GM19438 (cell line): ENCODE measurements at regions not wholly inside any gene's neighbourhood (a gene's known extent, or its start where the extent isn't known, plus 50 kb on each side); places are given as distances from the start of the nearest gene placed in this dataset.
"Not testable (repeated sequence)": the region's sequence is repeated elsewhere in the genome, so short reads cannot be mapped to it uniquely, and the experiment has no call there.

Experiments
- ATAC-seq: cut with Tn5 transposase; IDR thresholded peaks from one replicate; pipeline ENCODE4 v1.9.1; 2021; ENCODE audit warnings: low read depth; ENCODE audit not compliant: unreplicated experiment

- ATAC-seq, result no peak
Observed at GRCh38 chr7:23931633-23932032, 221.6 kb downstream of the STK31 start.

GRCh38 chr7:23938215-23938614 is 228.2 kb downstream of the STK31 start:
- no peak for ATAC-seq

GRCh38 chr7:23938937-23939552 is 229.0 kb downstream of the STK31 start:
- no peak for ATAC-seq

DNA sequence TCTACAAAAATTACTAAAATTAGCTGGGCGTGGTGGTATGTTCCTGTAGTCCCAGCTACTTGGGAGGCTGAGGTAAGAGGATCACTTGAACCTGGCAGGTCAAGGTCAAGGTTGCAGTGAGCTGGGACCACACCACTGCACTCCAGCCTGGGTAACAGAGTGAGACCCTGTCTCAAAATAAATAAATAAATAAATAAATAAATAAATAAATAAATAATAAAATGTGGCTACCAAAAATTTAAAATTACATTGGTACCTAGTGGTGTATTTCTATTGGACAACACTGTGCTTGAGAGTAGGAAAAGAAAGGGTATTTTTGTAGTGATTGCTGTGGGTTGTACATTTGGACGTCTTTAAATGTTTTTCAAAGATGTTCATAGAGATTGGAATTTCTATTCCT is 229.7 kb downstream of the STK31 start:
- not testable (repeated sequence) for ATAC-seq

DNA sequence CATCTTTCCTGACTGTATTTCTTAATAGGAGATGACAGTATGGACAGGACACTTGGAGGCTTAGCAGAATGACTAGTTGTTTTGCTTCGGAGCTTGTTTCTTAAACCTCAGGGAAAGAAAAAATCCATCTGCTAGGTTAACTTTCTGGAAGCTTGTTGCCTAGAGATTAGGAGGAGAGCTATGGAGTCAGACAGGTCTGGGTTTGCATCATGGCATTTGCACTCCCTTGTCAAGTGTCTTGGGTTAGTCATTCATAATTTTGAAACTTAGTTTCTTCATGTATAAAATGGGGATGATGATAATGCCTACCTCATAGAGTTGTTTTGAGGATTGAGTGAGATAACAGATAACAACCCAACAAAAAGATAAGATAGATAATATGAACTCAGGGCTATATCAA is 231.5 kb downstream of the STK31 start:
- ATAC-seq, result no peak

DNA sequence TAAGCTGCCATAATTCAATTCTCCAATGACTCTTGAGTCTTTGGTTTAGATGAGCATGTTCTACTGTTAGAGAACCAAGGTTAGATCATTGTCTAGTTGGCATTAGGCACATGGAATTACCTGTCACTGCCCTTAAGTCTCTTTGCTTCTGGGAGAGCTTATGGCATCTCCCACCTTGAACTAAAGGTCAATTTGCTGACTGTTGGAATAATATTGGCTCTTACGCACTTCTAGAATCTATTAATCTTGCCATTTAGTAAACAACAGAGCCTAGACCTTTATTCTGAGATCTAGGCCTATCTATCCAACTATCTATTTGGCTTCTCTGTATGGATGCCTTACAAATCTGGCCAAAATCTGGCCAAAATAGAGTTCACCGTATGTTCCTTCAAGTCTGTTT is 232.0 kb downstream of the STK31 start:
- no peak for ATAC-seq

DNA sequence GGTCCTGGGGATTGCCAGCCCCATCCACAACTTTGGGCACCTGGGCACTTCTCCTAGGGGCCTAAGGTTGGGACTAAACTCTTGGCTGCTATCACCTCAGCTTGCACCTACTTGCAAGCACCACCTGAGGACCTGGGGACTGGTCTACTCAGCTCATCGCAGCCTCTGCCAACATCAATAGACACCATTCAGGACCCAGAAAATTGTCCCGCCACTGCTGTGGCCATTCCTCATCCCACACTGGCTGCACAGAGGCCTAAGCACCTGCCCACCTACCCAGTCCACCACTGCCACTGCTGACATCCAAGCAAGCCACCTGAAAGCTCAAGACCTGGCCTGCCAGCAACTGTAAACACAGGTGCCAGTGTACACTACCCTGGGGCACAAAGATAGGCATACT is 234.1 kb downstream of the STK31 start:
- ATAC-seq, result no peak

GRCh38 chr7:23945472-23945871 is 235.5 kb downstream of the STK31 start:
- no peak for ATAC-seq

DNA sequence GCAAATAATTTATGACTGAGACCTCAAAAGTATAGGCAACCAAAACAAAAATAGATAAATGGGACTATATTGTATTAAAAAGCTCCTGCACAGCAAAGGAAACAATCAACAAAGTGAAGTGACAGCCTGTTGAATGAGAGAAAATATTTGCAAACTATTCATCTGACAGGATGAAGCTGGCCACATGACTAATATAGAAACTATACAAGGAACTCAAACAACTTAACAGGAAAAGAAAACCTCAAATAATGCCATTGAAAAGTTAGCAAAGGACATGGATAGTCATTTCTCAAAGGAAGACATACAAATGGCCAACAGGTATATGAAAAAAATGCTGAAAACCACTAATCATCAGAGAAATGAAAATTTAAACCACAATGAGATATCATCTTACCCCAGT is 245.1 kb downstream of the STK31 start:
- ATAC-seq, result no peak

DNA sequence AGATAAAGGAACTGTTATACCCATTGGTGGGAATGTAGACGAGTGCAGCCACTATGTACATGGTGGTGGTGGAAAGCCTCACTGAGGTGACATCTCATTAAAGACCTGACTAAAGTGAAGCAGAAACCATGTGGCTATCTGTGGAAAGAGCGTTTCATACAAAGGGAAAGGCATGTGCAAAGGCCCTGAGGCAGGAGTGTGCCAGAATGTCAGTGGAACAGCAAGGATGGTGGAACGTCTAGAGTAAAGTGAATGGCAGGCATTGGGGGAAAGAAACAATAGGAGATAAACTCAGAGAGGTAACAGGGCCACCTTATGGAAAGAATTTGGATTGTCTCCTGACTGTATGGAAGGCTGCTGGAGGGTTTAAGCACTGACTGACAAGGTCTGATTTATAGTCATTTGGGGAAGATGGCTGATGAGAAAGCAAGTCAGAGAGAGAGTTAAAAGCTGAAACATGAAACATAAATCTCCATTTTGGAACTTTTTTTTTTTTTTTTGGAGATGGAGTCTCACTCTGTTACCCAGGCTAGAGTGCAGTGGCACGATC is 245.7 kb downstream of the STK31 start:
- no peak for ATAC-seq

GRCh38 chr7:23956772-23957576 is 247.0 kb downstream of the STK31 start:
- ATAC-seq, result no peak

GRCh38 chr7:23959821-23960220 is 249.8 kb downstream of the STK31 start:
- ATAC-seq, result no peak

DNA sequence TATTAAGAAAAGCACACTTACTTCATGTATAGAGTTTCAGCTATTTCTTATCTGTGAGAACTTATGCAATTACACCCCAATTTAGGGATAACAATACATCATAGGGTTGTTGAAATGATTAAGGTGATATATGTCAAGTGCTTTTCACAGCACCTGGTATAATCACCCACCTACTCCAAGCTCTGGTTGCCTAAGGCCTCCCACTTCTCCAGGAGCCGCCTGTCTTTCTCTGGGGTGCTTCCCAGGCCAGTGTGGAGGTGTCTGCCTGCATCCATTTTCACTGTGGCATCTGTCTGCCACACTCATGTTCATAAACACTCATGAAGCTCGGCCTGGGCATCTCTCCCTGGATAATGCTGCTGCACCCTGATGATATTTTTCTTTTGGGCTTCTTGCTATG is 250.3 kb downstream of the STK31 start:
- no peak for ATAC-seq

DNA sequence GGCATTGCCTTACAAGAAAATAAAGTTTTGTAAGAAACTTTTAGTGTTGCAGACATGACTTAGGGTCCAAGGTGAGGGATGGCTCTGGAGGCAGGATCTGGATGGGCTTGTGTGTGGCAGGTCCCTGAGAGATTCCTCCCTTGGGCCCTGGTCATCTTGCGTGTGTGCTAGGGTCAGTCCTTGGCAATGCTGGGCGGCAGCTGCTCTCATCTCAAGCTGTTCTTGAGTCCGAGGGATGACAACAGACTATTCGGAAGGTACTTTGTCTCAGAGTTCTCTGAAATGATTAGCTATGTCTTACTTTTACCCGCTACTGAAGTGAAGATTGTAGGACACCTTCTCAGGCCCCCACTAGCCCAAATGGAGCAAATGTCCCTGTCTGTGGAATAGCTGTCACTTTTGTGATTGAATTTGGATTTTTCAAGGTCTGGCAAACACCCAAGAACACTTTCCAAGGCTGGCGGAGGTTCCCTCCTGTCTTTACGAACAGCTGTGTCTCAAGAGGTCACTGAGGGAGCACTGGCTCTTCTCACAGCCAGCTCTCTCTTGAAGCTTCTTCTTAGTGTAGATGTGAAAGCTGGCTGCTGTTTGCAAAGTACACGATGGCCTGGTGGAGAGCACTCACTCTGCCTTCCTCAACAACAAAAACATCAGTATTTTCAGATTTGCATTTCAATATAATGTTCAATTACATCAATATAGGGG is 253.6 kb downstream of the STK31 start:
- no peak for ATAC-seq

- ATAC-seq, result no peak
Observed at GRCh38 chr7:23964715-23965114, 254.7 kb downstream of the STK31 start.

- ATAC-seq, result no peak
Observed at GRCh38 chr7:23965296-23965695, 255.3 kb downstream of the STK31 start.

GRCh38 chr7:23966941-23967340 is 256.9 kb downstream of the STK31 start:
- ATAC-seq, result no peak

GRCh38 chr7:23967949-23968599 is 258.1 kb downstream of the STK31 start:
- ATAC-seq, result no peak

DNA sequence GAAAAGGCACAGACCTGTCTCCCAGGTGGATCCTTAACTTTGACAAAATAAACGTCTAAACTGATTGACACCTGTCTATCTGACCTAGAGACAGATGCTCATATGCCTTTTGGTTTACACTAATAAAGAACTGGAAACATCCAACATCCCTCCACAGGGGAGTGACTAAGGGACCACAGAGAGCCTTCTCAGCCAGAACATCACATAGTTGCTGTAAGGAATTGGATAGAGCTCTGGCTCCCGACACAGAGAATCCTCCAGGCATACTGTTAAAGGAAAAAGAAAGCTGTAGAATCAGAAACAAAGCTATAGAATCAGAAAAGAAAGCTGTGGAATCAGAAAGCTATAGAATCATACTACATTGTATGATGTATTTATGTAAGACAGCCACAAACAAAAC is 258.8 kb downstream of the STK31 start:
- ATAC-seq, result no peak

DNA sequence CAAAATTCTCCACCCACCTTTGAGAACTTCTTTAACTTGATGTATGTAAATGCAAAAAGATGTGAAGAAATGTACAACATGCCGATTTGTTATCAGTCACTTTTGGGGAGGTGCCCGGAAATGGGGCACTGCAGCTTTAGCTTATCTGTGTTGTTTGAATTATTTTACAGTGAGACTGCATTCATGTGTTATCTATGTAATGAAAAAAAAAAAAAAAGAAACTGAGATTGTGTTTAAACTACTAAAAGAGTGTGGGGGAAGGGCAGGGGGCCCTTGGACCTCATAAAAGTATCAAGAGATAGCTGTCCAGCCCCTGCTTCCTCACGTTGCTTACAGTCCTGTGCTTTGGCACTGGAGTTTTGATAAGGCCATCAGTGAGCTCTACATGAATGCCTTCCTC is 259.4 kb downstream of the STK31 start:
- ATAC-seq, result no peak

GRCh38 chr7:23970193-23970592 is 260.2 kb downstream of the STK31 start:
- ATAC-seq, result no peak
